ENCODE measurements at regions not wholly inside any gene's neighbourhood (a gene's known extent, or its start where the extent isn't known, plus 50 kb on each side); places are given as distances from the start of the nearest gene placed in this dataset.
A peak's percentile ranks its signal among the peaks of the same experiment; 100 is the strongest.
"Not testable (repeated sequence)": the region's sequence is repeated elsewhere in the genome, so short reads cannot be mapped to it uniquely, and the experiment has no call there.

DNA sequence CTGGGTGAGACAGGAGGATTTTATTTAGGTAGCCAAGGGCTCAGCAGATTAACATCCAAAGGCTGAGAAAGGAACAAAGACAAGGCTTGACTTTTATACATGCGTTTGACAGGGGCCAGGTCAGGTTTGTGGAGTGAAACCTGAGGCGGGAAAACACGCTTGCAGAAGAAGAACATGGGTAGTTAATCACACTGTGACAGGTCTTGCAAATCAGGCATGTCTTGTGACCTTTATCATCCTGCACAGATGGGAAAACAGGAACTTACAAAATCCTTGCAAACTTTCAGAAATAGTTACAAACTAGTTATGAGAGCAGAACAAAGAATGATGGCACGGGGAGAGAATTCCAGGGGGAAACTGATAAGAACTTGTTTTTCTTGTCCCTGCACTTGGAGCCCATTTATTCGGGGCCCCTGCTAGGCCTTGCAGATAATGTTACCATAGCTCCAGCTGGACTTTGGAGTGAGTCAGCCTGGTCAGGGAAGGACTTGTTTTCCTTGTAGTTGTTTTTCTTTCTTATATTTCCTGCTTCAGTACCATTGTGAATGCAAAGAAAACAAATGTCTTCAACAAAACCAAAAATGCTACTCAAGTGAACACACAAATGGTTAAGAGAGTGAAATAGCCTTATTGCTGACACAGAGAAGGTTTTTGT, 965.9 kb upstream of the ROBO1 start:
- no peaks in the 10 kb centered on the region for H3K36me3 ChIP-seq (replicated peaks in 1 of 2; ENCODE audit: insufficient read depth in 1 of 2, low read depth in 2 of 2)
- no peak overlapping the region for H3K4me3 ChIP-seq
- peaks cover 12% of the 10 kb centered on the region for H3K4me1 ChIP-seq
- peak overlapping the region in 2 of 4 donors; percentile 15 to 57 for H3K27ac ChIP-seq
- 3 to 17% methylated on average over 5 of the region's 5 CpGs for WGBS, 2 donors
- no peaks in the 10 kb centered on the region for H3K27me3 ChIP-seq
- no peaks in the 10 kb centered on the region for H3K9me3 ChIP-seq
- DNase-seq (peak; percentile 39 to 70 (median 52)), ATAC-seq (peak; percentile 96)
- TF ChIP-seq POLR2A (IDR thresholded peaks at IDR 0.05) = no peak
- TF ChIP-seq, protein P1, sequence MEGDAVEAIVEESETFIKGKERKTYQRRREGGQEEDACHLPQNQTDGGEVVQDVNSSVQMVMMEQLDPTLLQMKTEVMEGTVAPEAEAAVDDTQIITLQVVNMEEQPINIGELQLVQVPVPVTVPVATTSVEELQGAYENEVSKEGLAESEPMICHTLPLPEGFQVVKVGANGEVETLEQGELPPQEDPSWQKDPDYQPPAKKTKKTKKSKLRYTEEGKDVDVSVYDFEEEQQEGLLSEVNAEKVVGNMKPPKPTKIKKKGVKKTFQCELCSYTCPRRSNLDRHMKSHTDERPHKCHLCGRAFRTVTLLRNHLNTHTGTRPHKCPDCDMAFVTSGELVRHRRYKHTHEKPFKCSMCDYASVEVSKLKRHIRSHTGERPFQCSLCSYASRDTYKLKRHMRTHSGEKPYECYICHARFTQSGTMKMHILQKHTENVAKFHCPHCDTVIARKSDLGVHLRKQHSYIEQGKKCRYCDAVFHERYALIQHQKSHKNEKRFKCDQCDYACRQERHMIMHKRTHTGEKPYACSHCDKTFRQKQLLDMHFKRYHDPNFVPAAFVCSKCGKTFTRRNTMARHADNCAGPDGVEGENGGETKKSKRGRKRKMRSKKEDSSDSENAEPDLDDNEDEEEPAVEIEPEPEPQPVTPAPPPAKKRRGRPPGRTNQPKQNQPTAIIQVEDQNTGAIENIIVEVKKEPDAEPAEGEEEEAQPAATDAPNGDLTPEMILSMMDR (IDR thresholded peaks at IDR 0.05) = no peak
- intact Hi-C loops (cut with DNase I) = no loop called here

DNA sequence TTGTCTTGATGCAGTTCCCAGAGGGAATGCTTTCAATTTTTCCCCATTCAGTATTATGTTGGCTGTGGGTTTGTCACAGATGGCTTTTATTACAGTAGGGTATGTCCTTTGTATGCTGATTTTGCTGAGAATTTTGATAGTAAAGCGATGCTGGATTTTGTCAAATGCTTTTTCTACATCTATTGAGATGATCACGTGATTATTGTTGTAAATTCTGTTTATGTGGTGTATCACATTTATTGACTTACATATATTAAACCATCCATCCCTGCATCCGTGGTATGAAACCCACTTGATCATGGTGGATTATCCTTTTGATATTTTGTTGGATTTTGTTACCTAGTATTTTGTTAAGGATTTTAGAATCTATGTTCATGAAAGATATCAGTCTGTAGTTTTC, 959.8 kb upstream of the ROBO1 start:
- H3K27me3 ChIP-seq; H3K27ac ChIP-seq; intact Hi-C loops (cut with DNase I); ATAC-seq; H3K36me3 ChIP-seq (replicated peaks in 1 of 2; ENCODE audit: insufficient read depth in 1 of 2, low read depth in 2 of 2); H3K4me1 ChIP-seq; H3K9me3 ChIP-seq; DNase-seq; H3K4me3 ChIP-seq: not testable (repeated sequence)
- 76 to 81% methylated on average over 3 of the region's 3 CpGs for WGBS, 2 donors

DNA sequence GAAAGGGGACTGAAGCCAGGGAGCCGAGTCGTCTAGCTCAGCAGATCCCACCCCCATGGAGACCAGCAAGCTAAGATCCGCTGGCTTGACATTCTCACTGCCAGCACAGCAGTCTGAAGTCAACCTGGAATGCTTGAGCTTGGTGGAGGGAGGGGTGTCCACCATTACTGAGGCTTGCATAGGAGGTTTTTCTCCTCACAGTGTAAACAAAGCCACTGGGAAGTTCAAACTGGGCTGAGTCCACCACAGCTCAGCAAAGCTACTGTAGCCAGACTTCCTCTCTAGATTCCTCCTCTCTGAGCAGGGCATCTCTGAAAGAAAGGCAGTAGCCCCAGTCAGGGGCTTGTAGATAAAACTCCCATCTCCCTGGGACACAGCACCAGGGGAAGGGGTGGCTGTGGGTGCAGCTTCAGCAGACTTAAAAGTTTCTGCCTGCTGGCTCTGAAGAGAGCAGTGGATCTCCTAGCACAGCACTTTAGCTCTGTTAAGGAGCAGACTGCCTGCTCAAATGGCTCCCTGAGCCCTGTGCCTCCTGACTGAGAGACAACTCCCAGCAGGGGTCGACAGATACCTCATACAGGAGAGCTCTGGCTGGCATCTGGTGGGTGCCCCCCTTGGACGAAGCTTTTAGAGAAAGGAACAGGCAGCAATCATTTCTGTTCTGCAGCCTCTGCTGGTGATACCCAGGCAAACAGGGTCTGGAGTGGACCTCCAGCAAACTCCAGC, 942.0 kb upstream of the ROBO1 start:
- H3K36me3 ChIP-seq (replicated peaks in 1 of 2; ENCODE audit: insufficient read depth in 1 of 2, low read depth in 2 of 2); ATAC-seq; H3K4me1 ChIP-seq; H3K27me3 ChIP-seq; DNase-seq; H3K9me3 ChIP-seq; intact Hi-C loops (cut with DNase I); H3K4me3 ChIP-seq; H3K27ac ChIP-seq: not testable (repeated sequence)
- WGBS, 2 donors = 73 to 85% methylated on average over 3 to 4 of the region's 5 CpGs

- H3K4me1 ChIP-seq = no peaks in the 10 kb centered on the region
- no peaks in the 10 kb centered on the region for H3K9me3 ChIP-seq
- no peak overlapping the region for H3K4me3 ChIP-seq
- TF ChIP-seq, protein P1 (IDR thresholded peaks at IDR 0.05) = no peak
- no peak for TF ChIP-seq POLR2A (IDR thresholded peaks at IDR 0.05)
- H3K36me3 ChIP-seq (replicated peaks in 1 of 2; ENCODE audit: insufficient read depth in 1 of 2, low read depth in 2 of 2) = no peaks in the 10 kb centered on the region
- WGBS, 2 donors = 80 to 86% methylated on average over 1 of the region's 1 CpG
- no peak for DNase-seq
- intact Hi-C loops (cut with DNase I) = no loop called here
- H3K27me3 ChIP-seq = no peaks in the 10 kb centered on the region
- ATAC-seq = no peak
- H3K27ac ChIP-seq = no peak overlapping the region
Observed at GRCh38 chr3:80705290-80705689, 937.5 kb upstream of the ROBO1 start.

GRCh38 chr3:80701349-80701748, 933.6 kb upstream of the ROBO1 start:
- intact Hi-C loops (cut with DNase I) = no loop called here
- TF ChIP-seq, protein P1 (IDR thresholded peaks at IDR 0.05) = no peak
- TF ChIP-seq POLR2A (IDR thresholded peaks at IDR 0.05) = no peak
- Histone ChIP-seq H3K4me3 (no peak overlapping the region), H3K27ac (no peak overlapping the region), H3K36me3 (replicated peaks in 1 of 2; ENCODE audit: insufficient read depth in 1 of 2, low read depth in 2 of 2) (no peaks in the 10 kb centered on the region), H3K9me3 (no peaks in the 10 kb centered on the region), H3K4me1 (peaks cover 6% of the 10 kb centered on the region), H3K27me3 (no peaks in the 10 kb centered on the region)
- DNase-seq (no peak), ATAC-seq (no peak)
- whole genome bisulfite sequencing, 2 donors = 70 to 82% methylated on average over 1 of the region's 1 CpG
